ENCODE measurements at regions not wholly inside any gene's neighbourhood (a gene's known extent, or its start where the extent isn't known, plus 50 kb on each side); places are given as distances from the start of the nearest gene placed in this dataset.
"Not testable (repeated sequence)": the region's sequence is repeated elsewhere in the genome, so short reads cannot be mapped to it uniquely, and the experiment has no call there.

DNA sequence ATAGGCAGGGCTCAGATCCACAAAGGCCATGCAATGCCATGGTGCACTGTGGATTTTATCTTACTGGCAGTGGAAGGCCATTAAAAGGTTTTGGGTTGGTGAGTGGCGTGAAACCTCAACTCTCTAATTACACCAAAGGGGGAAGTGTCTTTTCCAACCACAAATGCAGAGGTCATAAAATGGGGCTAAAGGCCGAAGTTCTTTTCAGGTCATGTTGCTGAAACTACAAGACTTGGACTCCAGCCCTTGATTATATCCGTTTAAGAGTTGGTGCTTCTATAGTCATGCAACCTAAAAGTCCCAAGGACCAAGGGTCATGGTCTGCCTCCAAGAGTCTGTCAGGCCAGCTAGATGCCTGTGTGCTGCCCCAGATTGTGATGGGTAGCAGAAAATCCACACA is 434.3 kb downstream of the RAB38 start:
- DNase-seq, result no peak

DNA sequence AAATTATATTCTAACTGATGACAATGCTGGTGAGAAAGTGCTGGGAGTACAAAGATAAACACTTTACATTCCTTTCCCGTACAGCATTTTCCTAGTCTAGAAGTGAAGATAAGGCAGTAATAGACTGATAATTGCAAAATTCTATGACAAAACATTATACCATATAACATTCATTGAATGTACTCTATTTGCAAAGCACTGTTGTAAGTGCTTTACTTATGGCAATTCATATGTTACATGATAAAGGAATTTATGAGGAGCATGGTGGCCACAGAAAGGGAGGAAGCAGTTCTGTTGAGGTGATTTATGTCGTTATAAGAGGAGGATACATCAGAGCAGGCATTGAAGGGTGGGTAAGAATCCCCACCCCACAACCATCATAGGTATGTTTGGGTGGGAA is 434.8 kb downstream of the RAB38 start:
- DNase-seq, result no peak

- DNase-seq, result no peak
Measured at GRCh38 chr11:87739766-87740165, 435.5 kb downstream of the RAB38 start.

DNA sequence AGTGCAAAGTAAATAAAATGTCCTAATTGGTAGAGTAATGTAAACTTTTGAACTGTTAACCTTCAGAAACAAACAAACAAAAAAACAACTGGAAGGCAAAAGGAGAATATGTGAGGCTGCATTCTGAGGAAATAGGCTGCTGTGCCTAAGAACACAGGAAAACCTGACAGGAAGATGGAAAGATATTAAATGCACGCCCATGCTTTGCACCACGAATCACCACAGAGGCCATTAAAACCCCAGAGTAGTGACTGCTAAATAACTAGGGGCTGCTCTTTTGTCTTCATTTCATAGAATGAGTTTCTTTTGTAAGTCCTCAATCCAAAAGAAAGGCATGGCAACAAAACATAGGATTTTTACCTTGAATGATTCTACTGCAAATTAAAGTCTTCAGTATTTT is 436.0 kb downstream of the RAB38 start:
- DNase-seq, result no peak

- DNase-seq, result no peak
Measured at GRCh38 chr11:87736928-87737327, 438.3 kb downstream of the RAB38 start.

- DNase-seq, result no peak
Measured at GRCh38 chr11:87726506-87726905, 448.7 kb downstream of the RAB38 start.

- no peak for DNase-seq
Measured at GRCh38 chr11:87724358-87724757, 450.9 kb downstream of the RAB38 start.

- DNase-seq, result no peak
Measured at GRCh38 chr11:87722756-87723565, 452.3 kb downstream of the RAB38 start.

GRCh38 chr11:87719326-87720073 is 455.7 kb downstream of the RAB38 start:
- no peak for DNase-seq

GRCh38 chr11:87712802-87713202 is 462.4 kb downstream of the RAB38 start:
- no peak for DNase-seq

DNA sequence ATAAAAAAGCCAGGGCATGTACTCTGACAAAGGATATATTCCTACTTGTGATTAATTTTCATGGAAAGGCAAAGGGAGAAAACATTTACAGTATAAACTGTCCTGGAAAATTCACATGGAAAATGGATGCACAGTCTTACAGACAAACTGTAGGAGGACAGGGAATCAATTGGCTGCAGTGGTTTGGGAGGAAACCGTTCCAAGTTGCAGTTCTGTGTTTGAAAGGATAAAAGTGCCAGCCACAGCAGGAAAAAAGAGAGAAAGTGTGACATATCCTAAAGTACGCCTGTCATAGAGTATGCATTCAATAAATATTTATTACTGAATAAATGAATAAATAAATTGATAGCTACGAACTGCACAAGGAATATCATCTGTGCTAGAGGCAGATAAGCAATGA is 462.9 kb downstream of the RAB38 start:
- no peak for DNase-seq

- DNase-seq, result not testable (repeated sequence)
Measured at GRCh38 chr11:87703589-87703988, 471.7 kb downstream of the RAB38 start.

DNA sequence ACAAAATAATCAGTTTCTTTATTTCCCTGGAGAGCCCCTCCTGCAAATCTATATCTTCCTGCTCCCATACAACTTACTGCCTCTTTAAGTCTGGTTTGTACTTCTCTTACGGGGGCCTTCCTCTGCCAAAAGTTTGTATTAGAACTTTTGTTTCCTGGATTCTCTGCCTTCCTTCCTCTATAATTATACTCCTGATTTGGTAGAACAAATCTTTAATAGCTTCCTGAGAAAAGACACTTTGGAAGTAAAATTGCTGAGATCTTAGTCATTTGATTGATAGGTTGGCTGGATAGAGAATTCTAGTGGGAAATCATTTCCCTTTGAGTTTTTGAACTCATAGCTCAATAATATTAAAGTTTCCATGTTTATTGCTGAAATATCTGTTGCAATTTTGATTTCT is 499.2 kb downstream of the RAB38 start:
- no peak for DNase-seq

GRCh38 chr11:87666730-87667129 is 508.5 kb downstream of the RAB38 start:
- no peak for DNase-seq

GRCh38 chr11:87662287-87662686 is 513.0 kb downstream of the RAB38 start:
- DNase-seq, result no peak

DNA sequence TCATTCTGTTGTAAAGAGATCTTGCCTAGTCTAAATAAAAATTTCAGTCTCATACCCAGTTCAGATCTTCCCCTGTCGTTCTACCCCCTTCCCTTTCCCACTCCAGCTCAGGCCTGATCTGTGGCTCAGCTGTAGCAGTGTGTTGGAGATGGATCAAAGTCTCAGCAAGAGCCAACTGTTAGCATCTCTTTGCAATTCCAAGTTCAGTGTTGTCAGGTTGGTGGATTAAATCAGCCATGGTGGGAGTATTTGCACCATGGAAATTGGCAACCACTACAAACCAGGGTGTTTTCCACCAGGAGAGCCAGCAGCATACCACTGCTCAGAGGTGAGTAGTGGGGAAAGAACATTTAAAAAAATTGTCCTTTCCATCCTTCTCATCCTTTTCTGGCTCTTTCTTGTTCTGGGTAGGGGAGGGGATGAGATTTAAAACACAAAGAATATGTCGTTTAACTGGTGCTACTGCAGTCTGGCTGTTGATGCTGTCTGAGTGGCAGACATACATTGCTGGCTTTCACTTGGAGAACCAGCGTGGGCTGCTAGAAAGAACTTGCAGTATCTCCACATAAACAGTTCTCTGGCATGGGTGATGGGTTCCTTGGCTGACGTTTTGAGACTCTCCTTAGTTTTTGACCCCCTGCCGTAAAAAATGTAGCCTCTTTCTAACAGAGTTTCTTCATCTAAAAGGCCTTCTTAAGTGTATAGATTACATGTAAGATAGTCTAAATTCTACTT is 514.1 kb downstream of the RAB38 start:
- DNase-seq, result no peak

- no peak for DNase-seq
Measured at GRCh38 chr11:87659807-87660206, 515.4 kb downstream of the RAB38 start.

GRCh38 chr11:87645626-87646025 is 529.6 kb downstream of the RAB38 start:
- no peak for DNase-seq

GRCh38 chr11:87639753-87640364 is 535.4 kb downstream of the RAB38 start:
- no peak for DNase-seq

DNA sequence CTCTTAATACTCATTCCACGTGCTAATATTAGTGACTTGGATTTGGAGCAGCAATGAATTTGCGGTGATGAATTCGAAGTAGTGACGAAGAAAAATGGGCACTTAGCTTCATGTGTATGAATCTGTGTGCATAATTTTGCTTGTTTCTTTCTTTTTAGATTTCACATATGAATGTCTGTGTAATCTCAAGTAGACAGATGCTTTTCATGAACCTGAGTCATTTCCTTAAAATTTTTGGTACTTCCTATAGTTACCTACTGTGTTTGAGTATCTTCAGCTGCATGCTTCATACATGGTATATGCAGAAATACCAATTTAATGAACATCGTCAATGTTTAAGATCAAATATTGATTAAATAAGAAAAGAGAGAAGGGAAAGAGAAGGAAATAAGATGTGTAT is 540.2 kb downstream of the RAB38 start:
- no peak for DNase-seq

- no peak for DNase-seq
Measured at GRCh38 chr11:87634331-87634730, 540.9 kb downstream of the RAB38 start.

- DNase-seq, result no peak
Measured at GRCh38 chr11:87628957-87629356, 546.3 kb downstream of the RAB38 start.

DNA sequence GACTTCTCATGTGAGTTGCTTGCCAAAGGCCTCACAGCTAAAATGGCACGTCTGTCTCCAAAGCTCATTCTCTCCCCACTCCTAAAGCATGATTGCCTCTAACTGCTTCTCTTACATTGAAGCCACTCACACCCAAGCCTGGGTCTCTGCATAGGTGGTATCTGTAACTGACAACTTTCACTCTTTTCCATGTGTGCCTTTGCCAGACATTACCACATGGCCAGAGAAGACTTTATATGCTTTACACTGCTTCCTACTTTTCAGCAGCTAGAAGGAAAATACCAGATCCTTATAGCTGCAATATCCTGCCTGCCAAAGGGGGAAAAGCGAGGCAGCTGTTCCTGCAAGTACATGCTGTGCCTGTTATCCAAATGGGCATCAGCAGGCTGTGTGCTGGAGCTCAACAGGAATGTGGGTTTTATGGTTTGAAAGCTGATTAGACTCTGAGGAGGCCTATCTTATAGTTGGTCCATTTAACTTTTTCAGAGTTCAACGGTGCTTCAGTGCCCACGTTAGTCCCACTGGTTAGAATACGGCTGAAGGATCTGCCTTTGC is 547.1 kb downstream of the RAB38 start:
- no peak for DNase-seq
